Fibroblast of peridontal ligament (primary cell): ENCODE measurements at regions not wholly inside any gene's neighbourhood (a gene's known extent, or its start where the extent isn't known, plus 50 kb on each side); places are given as distances from the start of the nearest gene placed in this dataset.
"Not testable (repeated sequence)": the region's sequence is repeated elsewhere in the genome, so short reads cannot be mapped to it uniquely, and the experiment has no call there.

Experiments used
- DNase-seq: peaks from one replicate; pipeline ENCODE4 v3.0.0-alpha.2; 2010; ENCODE audit errors: extremely low read depth

GRCh38 chr5:17326600-17327037 is 109.2 kb downstream of the BASP1 start:
- no peak for DNase-seq

- no peak for DNase-seq
Observed at GRCh38 chr5:17327048-17327625, 109.7 kb downstream of the BASP1 start.

- DNase-seq = no peak
Observed at GRCh38 chr5:17329571-17329970, 112.1 kb downstream of the BASP1 start.

- no peak for DNase-seq
Observed at GRCh38 chr5:17330386-17330785, 113.0 kb downstream of the BASP1 start.

- no peak for DNase-seq
Observed at GRCh38 chr5:17331651-17332050, 114.2 kb downstream of the BASP1 start.

- DNase-seq = no peak
Observed at GRCh38 chr5:17333755-17334154, 116.3 kb downstream of the BASP1 start.

GRCh38 chr5:17336054-17336453 is 118.6 kb downstream of the BASP1 start:
- DNase-seq = no peak

- not testable (repeated sequence) for DNase-seq
Observed at GRCh38 chr5:17336723-17337122, 119.3 kb downstream of the BASP1 start.

- DNase-seq = no peak
Observed at GRCh38 chr5:17339841-17340240, 122.4 kb downstream of the BASP1 start.

GRCh38 chr5:17340379-17340778 is 122.9 kb downstream of the BASP1 start:
- no peak for DNase-seq

GRCh38 chr5:17340819-17341218 is 123.4 kb downstream of the BASP1 start:
- DNase-seq = no peak

- DNase-seq = peak; percentile 92
Observed at GRCh38 chr5:17343675-17344074, 126.2 kb downstream of the BASP1 start.

GRCh38 chr5:17346811-17347210 is 129.4 kb downstream of the BASP1 start:
- peak; percentile 40 for DNase-seq

- no peak for DNase-seq
Observed at GRCh38 chr5:17352223-17352622, 134.8 kb downstream of the BASP1 start.

- no peak for DNase-seq
Observed at GRCh38 chr5:17354265-17354664, 136.8 kb downstream of the BASP1 start.

GRCh38 chr5:17355586-17356346 is 138.3 kb downstream of the BASP1 start:
- peak; percentile 83 for DNase-seq

GRCh38 chr5:17356551-17356950 is 139.1 kb downstream of the BASP1 start:
- DNase-seq = no peak

- DNase-seq = no peak
Observed at GRCh38 chr5:17357504-17357903, 140.1 kb downstream of the BASP1 start.

- no peak for DNase-seq
Observed at GRCh38 chr5:17358031-17358430, 140.0 kb upstream of the TAF11L2 start.

- peak; percentile 98 for DNase-seq
Observed at GRCh38 chr5:17359451-17360011, 138.5 kb upstream of the TAF11L2 start.

GRCh38 chr5:17360879-17361278 is 137.2 kb upstream of the TAF11L2 start:
- DNase-seq = no peak

- DNase-seq = no peak
Observed at GRCh38 chr5:17361331-17361730, 136.7 kb upstream of the TAF11L2 start.
